ENCODE measurements at regions not wholly inside any gene's neighbourhood (a gene's known extent, or its start where the extent isn't known, plus 50 kb on each side); places are given as distances from the start of the nearest gene placed in this dataset.

DNA sequence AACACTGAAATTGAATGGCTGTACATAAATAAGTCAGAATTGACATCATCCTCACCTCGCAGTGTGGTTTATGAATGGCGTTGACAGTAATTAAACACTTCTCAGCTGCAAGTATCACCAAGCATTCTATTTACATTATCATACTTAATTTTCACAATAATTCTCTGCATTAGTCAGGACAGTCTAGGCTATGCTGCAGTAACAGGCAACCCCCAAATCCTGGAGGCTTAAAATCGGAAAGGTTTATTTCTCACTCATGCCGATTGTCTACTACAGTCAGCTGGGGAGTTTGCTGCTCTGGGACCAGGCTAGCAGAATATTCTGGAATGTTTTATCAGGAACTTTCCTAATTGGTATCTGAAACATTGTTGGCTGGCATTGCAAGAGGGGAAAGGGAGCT lies 493.2 kb upstream of the ERCC4 start:
- TF ChIP-seq POLR2A (IDR thresholded peaks at IDR 0.05) = no peak
- TF ChIP-seq, protein P1, sequence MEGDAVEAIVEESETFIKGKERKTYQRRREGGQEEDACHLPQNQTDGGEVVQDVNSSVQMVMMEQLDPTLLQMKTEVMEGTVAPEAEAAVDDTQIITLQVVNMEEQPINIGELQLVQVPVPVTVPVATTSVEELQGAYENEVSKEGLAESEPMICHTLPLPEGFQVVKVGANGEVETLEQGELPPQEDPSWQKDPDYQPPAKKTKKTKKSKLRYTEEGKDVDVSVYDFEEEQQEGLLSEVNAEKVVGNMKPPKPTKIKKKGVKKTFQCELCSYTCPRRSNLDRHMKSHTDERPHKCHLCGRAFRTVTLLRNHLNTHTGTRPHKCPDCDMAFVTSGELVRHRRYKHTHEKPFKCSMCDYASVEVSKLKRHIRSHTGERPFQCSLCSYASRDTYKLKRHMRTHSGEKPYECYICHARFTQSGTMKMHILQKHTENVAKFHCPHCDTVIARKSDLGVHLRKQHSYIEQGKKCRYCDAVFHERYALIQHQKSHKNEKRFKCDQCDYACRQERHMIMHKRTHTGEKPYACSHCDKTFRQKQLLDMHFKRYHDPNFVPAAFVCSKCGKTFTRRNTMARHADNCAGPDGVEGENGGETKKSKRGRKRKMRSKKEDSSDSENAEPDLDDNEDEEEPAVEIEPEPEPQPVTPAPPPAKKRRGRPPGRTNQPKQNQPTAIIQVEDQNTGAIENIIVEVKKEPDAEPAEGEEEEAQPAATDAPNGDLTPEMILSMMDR (IDR thresholded peaks at IDR 0.05) = no peak
